Thoracic aorta (tissue), 2 donors: ENCODE measurements at regions not wholly inside any gene's neighbourhood (a gene's known extent, or its start where the extent isn't known, plus 50 kb on each side); places are given as distances from the start of the nearest gene placed in this dataset.

ENCODE experiments used
- ATAC-seq: fragments of 150-250 bp; one replicate; pipeline ENCODE4 v1.8.0; 2017; ENCODE audit warnings: low read depth; ENCODE audit not compliant: insufficient number of reproducible peaks, low FRiP score
- DNase-seq: peaks from one replicate; pipeline ENCODE4 v3.0.0-alpha.2; 2020; ENCODE audit warnings: low spot score
- H3K27ac ChIP-seq, 2 donors: fragments of 200-600 bp; sonication (generic); 1 replicate in 1 of 2; 2 replicates in 1 of 2; pipeline ENCODE4 v1.5.1; 2016; ENCODE audit warnings: mild to moderate bottlenecking in 2 of 2, moderate library complexity in 2 of 2
- H3K27me3 ChIP-seq: fragments of 200-600 bp; sonication (generic); replicated peaks from 2 replicates; pipeline ENCODE4 v1.6.0; 2016; ENCODE audit warnings: mild to moderate bottlenecking; ENCODE audit not compliant: insufficient read depth
- H3K36me3 ChIP-seq: fragments of 200-600 bp; sonication (generic); one replicate; pipeline ENCODE4 v1.5.1; 2016
- H3K4me1 ChIP-seq, 2 donors: fragments of 200-600 bp; sonication (generic); 1 replicate in 1 of 2; 2 replicates in 1 of 2; pipeline versions ENCODE4 v1.5.1 to v1.6.0; 2016; ENCODE audit warnings: low read depth in 2 of 2, mild to moderate bottlenecking in 1 of 2; ENCODE audit not compliant: control insufficient read depth in 1 of 2
- H3K4me3 ChIP-seq: fragments of 200-600 bp; sonication (generic); 2 replicates; pipeline ENCODE4 v1.5.1; 2016; ENCODE audit warnings: mild to moderate bottlenecking
- H3K9me3 ChIP-seq: fragments of 200-600 bp; sonication (generic); 2 replicates; pipeline ENCODE4 v1.5.1; 2016
- CTCF ChIP-seq: fragments of 200-600 bp; sonication (generic); IDR thresholded peaks from one replicate; pipeline ENCODE4 v1.5.1; 2019; ENCODE audit warnings: antibody characterized with exemption

- H3K27ac ChIP-seq: no peak overlapping the region
- no peaks in the 10 kb centered on the region for H3K9me3 ChIP-seq
- no peaks in the 10 kb centered on the region for H3K27me3 ChIP-seq
- DNase-seq: no peak
- ATAC-seq: no peak
- H3K4me1 ChIP-seq: no peaks in the 10 kb centered on the region
- no peak overlapping the region for H3K4me3 ChIP-seq
- TF ChIP-seq CTCF: no peak
- no peaks in the 10 kb centered on the region for H3K36me3 ChIP-seq
Observed at GRCh38 chr16:17947165-17947564, 389.4 kb downstream of the NPIPA8 start.

GRCh38 chr16:17945080-17945601 is 391.4 kb downstream of the NPIPA8 start:
- H3K27ac ChIP-seq: no peak overlapping the region
- ATAC-seq (no peak), DNase-seq (no peak)
- H3K9me3 ChIP-seq: no peaks in the 10 kb centered on the region
- no peak overlapping the region for H3K4me3 ChIP-seq
- no peak for TF ChIP-seq CTCF
- no peaks in the 10 kb centered on the region for H3K4me1 ChIP-seq
- H3K27me3 ChIP-seq: no peaks in the 10 kb centered on the region
- H3K36me3 ChIP-seq: no peaks in the 10 kb centered on the region

- no peak overlapping the region for H3K4me3 ChIP-seq
- TF ChIP-seq CTCF: no peak
- DNase-seq (no peak), ATAC-seq (no peak)
- no peaks in the 10 kb centered on the region for H3K4me1 ChIP-seq
- no peaks in the 10 kb centered on the region for H3K9me3 ChIP-seq
- H3K27ac ChIP-seq: no peak overlapping the region
- no peaks in the 10 kb centered on the region for H3K27me3 ChIP-seq
- no peaks in the 10 kb centered on the region for H3K36me3 ChIP-seq
Observed at GRCh38 chr16:17944345-17944744, 392.2 kb downstream of the NPIPA8 start.

- Histone ChIP-seq H3K36me3 (no peaks in the 10 kb centered on the region), H3K9me3 (no peaks in the 10 kb centered on the region), H3K4me3 (no peak overlapping the region), H3K27me3 (no peaks in the 10 kb centered on the region), H3K27ac (no peak overlapping the region), H3K4me1 (no peaks in the 10 kb centered on the region)
- TF ChIP-seq CTCF: no peak
- DNase-seq: no peak
- no peak for ATAC-seq
Observed at GRCh38 chr16:17942067-17942466, 394.5 kb downstream of the NPIPA8 start.

GRCh38 chr16:17940584-17941364 is 395.8 kb downstream of the NPIPA8 start:
- no peaks in the 10 kb centered on the region for H3K9me3 ChIP-seq
- TF ChIP-seq CTCF: no peak
- H3K4me3 ChIP-seq: no peak overlapping the region
- no peaks in the 10 kb centered on the region for H3K36me3 ChIP-seq
- H3K27me3 ChIP-seq: no peaks in the 10 kb centered on the region
- ATAC-seq (no peak), DNase-seq (no peak)
- H3K4me1 ChIP-seq: no peaks in the 10 kb centered on the region
- no peak overlapping the region for H3K27ac ChIP-seq
